Activated T-cell treated with anti-CD3 and anti-CD28 coated beads for 4 hours (primary cell): ENCODE measurements at regions not wholly inside any gene's neighbourhood (a gene's known extent, or its start where the extent isn't known, plus 50 kb on each side); places are given as distances from the start of the nearest gene placed in this dataset.

Experiments used
- DNase-seq: peaks from one replicate; pipeline ENCODE4 v3.0.0-alpha.2; 2020

GRCh38 chr4:164357957-164358356 lies 396.0 kb upstream of the SMIM31 start:
- DNase-seq, result no peak

GRCh38 chr4:164358400-164358799 lies 395.5 kb upstream of the SMIM31 start:
- DNase-seq, result no peak

- no peak for DNase-seq
Measured at GRCh38 chr4:164359881-164360280, 394.1 kb upstream of the SMIM31 start.

GRCh38 chr4:164368894-164369293 lies 385.0 kb upstream of the SMIM31 start:
- DNase-seq, result no peak

- no peak for DNase-seq
Measured at GRCh38 chr4:164373021-164373420, 380.9 kb upstream of the SMIM31 start.

GRCh38 chr4:164377277-164377676 lies 376.7 kb upstream of the SMIM31 start:
- DNase-seq, result no peak

- no peak for DNase-seq
Measured at GRCh38 chr4:164378361-164378760, 375.6 kb upstream of the SMIM31 start.

GRCh38 chr4:164379694-164380093 lies 374.2 kb upstream of the SMIM31 start:
- DNase-seq, result no peak

- no peak for DNase-seq
Measured at GRCh38 chr4:164381859-164382258, 372.1 kb upstream of the SMIM31 start.

GRCh38 chr4:164383058-164383357 lies 370.9 kb upstream of the SMIM31 start:
- no peak for DNase-seq

GRCh38 chr4:164383358-164384220 lies 370.3 kb upstream of the SMIM31 start:
- DNase-seq, result no peak

GRCh38 chr4:164384416-164384815 lies 369.5 kb upstream of the SMIM31 start:
- DNase-seq, result no peak

GRCh38 chr4:164396439-164396838 lies 357.5 kb upstream of the SMIM31 start:
- no peak for DNase-seq

- no peak for DNase-seq
Measured at GRCh38 chr4:164402554-164402953, 351.4 kb upstream of the SMIM31 start.

GRCh38 chr4:164405774-164406173 lies 348.2 kb upstream of the SMIM31 start:
- DNase-seq, result no peak

- DNase-seq, result no peak
Measured at GRCh38 chr4:164408831-164409230, 345.1 kb upstream of the SMIM31 start.

- DNase-seq, result no peak
Measured at GRCh38 chr4:164410401-164410800, 343.5 kb upstream of the SMIM31 start.

- DNase-seq, result no peak
Measured at GRCh38 chr4:164412246-164412645, 341.7 kb upstream of the SMIM31 start.

- no peak for DNase-seq
Measured at GRCh38 chr4:164413743-164414142, 340.2 kb upstream of the SMIM31 start.

- DNase-seq, result no peak
Measured at GRCh38 chr4:164423819-164424218, 330.1 kb upstream of the SMIM31 start.

GRCh38 chr4:164424846-164425245 lies 329.1 kb upstream of the SMIM31 start:
- no peak for DNase-seq

GRCh38 chr4:164428561-164428960 lies 325.4 kb upstream of the SMIM31 start:
- DNase-seq, result no peak

- DNase-seq, result no peak
Measured at GRCh38 chr4:164438321-164438720, 315.6 kb upstream of the SMIM31 start.

GRCh38 chr4:164439037-164439436 lies 314.9 kb upstream of the SMIM31 start:
- no peak for DNase-seq

- DNase-seq, result no peak
Measured at GRCh38 chr4:164440199-164440598, 313.7 kb upstream of the SMIM31 start.
